IMR-90 (cell line): ENCODE measurements at regions not wholly inside any gene's neighbourhood (a gene's known extent, or its start where the extent isn't known, plus 50 kb on each side); places are given as distances from the start of the nearest gene placed in this dataset.

Source experiments
- ATAC-seq: fragments of 200-7000 bp; cut with Tn5 transposase; 2 replicates; pipeline ENCODE4 v1.9.1; 2020; ENCODE audit warnings: low read depth, mild to moderate bottlenecking, moderate library complexity
- BruUV-seq: library from RNA; stranded (reverse); fragments of 400-500 nt; replicated peaks from 2 replicates; lab custom pipeline; 2021; lab: Mats Ljungman, UMichigan
- CTCF ChIA-PET: fragments of 300-600 bp; formaldehyde crosslinking; extraction: SDS; loops from one replicate; lab custom pipeline; 2021; ENCODE audit warnings: antibody characterized with exemption; lab: Yijun Ruan, JAX
- POLR2A ChIA-PET: fragments of 300-600 bp; sonication (Branson Sonifier 250); formaldehyde crosslinking; loops from one replicate; lab custom pipeline; 2022; ENCODE audit warnings: antibody characterized with exemption; ENCODE audit not compliant: unreplicated experiment; lab: Charles Lee
- DNase-seq: peaks from one replicate; pipeline ENCODE4 v3.0.0; 2013
- H2AFZ ChIP-seq: replicated peaks from 2 replicates; pipeline ENCODE3; 2013; ENCODE audit warnings: low read length, mild to moderate bottlenecking; ENCODE audit not compliant: poor library complexity
- H2AK5ac ChIP-seq: 2 replicates; pipeline ENCODE4 v1.6.1; 2013; ENCODE audit warnings: low read depth, low read length, inconsistent platforms
- H2AK9ac ChIP-seq: replicated peaks from 2 replicates; pipeline ENCODE3; 2013; ENCODE audit warnings: mild to moderate bottlenecking, low read depth, low read length, moderate library complexity; ENCODE audit not compliant: poor library complexity
- H2BK120ac ChIP-seq: 2 replicates; pipeline ENCODE4 v1.6.1; 2013; ENCODE audit warnings: low read depth, low read length, inconsistent platforms
- H2BK15ac ChIP-seq: 3 replicates; pipeline ENCODE4 v1.6.1; 2013; ENCODE audit warnings: low read depth, low read length, inconsistent platforms
- H2BK20ac ChIP-seq: 2 replicates; pipeline ENCODE4 v1.6.1; 2013; ENCODE audit warnings: low read depth, mild to moderate bottlenecking, inconsistent platforms, low read length, moderate library complexity
- H2BK5ac ChIP-seq: 2 replicates; pipeline ENCODE4 v1.6.1; 2013; ENCODE audit warnings: mild to moderate bottlenecking, low read depth, low read length, inconsistent platforms; ENCODE audit not compliant: poor library complexity, severe bottlenecking
- H3K14ac ChIP-seq: replicated peaks from 2 replicates; pipeline ENCODE4 v1.6.1; 2013; ENCODE audit warnings: low read depth, low read length, inconsistent platforms
- H3K18ac ChIP-seq: 2 replicates; pipeline ENCODE4 v1.6.1; 2013; ENCODE audit warnings: low read depth, low read length, control low read depth
- H3K23ac ChIP-seq: 2 replicates; pipeline ENCODE4 v1.6.1; 2013; ENCODE audit warnings: low read depth, low read length, inconsistent platforms
- H3K27ac ChIP-seq: 2 replicates; pipeline ENCODE4 v1.5.1; 2013; ENCODE audit warnings: mild to moderate bottlenecking, control low read depth, low read length; ENCODE audit not compliant: insufficient read depth
- H3K27me3 ChIP-seq: 2 replicates; pipeline ENCODE4 v1.6.1; 2013; ENCODE audit warnings: low read length; ENCODE audit not compliant: control insufficient read depth, insufficient read depth
- H3K36me3 ChIP-seq: 2 replicates; pipeline ENCODE4 v1.6.1; 2013; ENCODE audit warnings: low read length, mixed read lengths; ENCODE audit not compliant: control insufficient read depth, insufficient read depth
- H3K4ac ChIP-seq: 2 replicates; pipeline ENCODE4 v1.6.1; 2013; ENCODE audit warnings: low read depth, low read length, inconsistent platforms
- H3K4me1 ChIP-seq: 2 replicates; pipeline ENCODE4 v1.6.1; 2013; ENCODE audit warnings: low read length, mixed read lengths; ENCODE audit not compliant: control insufficient read depth, insufficient read depth
- H3K4me2 ChIP-seq: 2 replicates; pipeline ENCODE4 v1.6.1; 2013; ENCODE audit warnings: low read depth, mild to moderate bottlenecking, control low read depth, low read length, moderate library complexity
- H3K4me3 ChIP-seq: 2 replicates; pipeline ENCODE4 v1.5.1; 2013; ENCODE audit warnings: low read depth, mild to moderate bottlenecking, control low read depth, low read length, moderate library complexity; ENCODE audit not compliant: insufficient read depth
- H3K56ac ChIP-seq: 2 replicates; pipeline ENCODE4 v1.6.1; 2013; ENCODE audit warnings: low read length, inconsistent platforms; ENCODE audit not compliant: insufficient read depth; ENCODE audit errors: extremely low read depth
- H3K79me1 ChIP-seq, 2 experiments: 2 replicates each; pipeline ENCODE4 v1.6.1; 2013; ENCODE audit warnings: low read length in 2 of 2, inconsistent platforms in 1 of 2, low read depth in 1 of 2
- H3K9ac ChIP-seq: 2 replicates; pipeline ENCODE4 v1.6.1; 2013; ENCODE audit warnings: low read depth, low read length, control low read depth
- H3K9me1 ChIP-seq: 2 replicates; pipeline ENCODE4 v1.6.1; 2013; ENCODE audit warnings: low read length, inconsistent platforms; ENCODE audit not compliant: insufficient read depth
- H3K9me3 ChIP-seq: 2 replicates; pipeline ENCODE4 v1.6.1; 2013; ENCODE audit warnings: low read length; ENCODE audit not compliant: control insufficient read depth, insufficient read depth
- H4K20me1 ChIP-seq: 2 replicates; pipeline ENCODE4 v1.6.1; 2013; ENCODE audit warnings: low read length, inconsistent platforms; ENCODE audit not compliant: insufficient read depth
- H4K5ac ChIP-seq: 2 replicates; pipeline ENCODE4 v1.6.1; 2013; ENCODE audit warnings: mild to moderate bottlenecking, low read depth, low read length, control low read depth
- H4K8ac ChIP-seq, 2 experiments: 2 replicates each; pipeline ENCODE4 v1.6.1; 2013; ENCODE audit warnings: low read depth in 2 of 2, low read length in 2 of 2, control low read depth in 1 of 2, inconsistent platforms in 1 of 2
- H4K91ac ChIP-seq: 2 replicates; pipeline ENCODE4 v1.6.1; 2013; ENCODE audit warnings: low read depth, low read length, inconsistent platforms; ENCODE audit not compliant: insufficient read depth
- BHLHE40 ChIP-seq: fragments of 150-350 bp; IDR thresholded peaks from 2 replicates; pipeline ENCODE4 v1.6.1; 2016; ENCODE audit warnings: mild to moderate bottlenecking, low read depth, low read length
- CEBPB ChIP-seq: IDR thresholded peaks from 2 replicates; pipeline ENCODE4 v1.6.1; 2012; ENCODE audit warnings: low read depth, low read length, improper control_type of control experiment
- CHD1 ChIP-seq: IDR thresholded peaks from 2 replicates; pipeline ENCODE4 v1.6.1; 2012; ENCODE audit warnings: low read depth, low read length, improper control_type of control experiment
- CTCF ChIP-seq: conservative IDR thresholded peaks from 2 replicates; pipeline ENCODE4 v1.5.1; 2012; ENCODE audit warnings: mild to moderate bottlenecking, low read depth, low read length, improper control_type of control experiment
- ELK1 ChIP-seq: fragments of 150-350 bp; IDR thresholded peaks from 2 replicates; pipeline ENCODE4 v1.6.1; 2016; ENCODE audit warnings: low read depth, mild to moderate bottlenecking, low read length, moderate library complexity, borderline replicate concordance
- FOS ChIP-seq: fragments of 150-350 bp; IDR thresholded peaks from 2 replicates; pipeline ENCODE4 v1.6.1; 2016; ENCODE audit warnings: low read depth, low read length
- MAFK ChIP-seq: IDR thresholded peaks from 2 replicates; pipeline ENCODE4 v1.6.1; 2012; ENCODE audit warnings: low read depth, low read length, improper control_type of control experiment
- MAZ ChIP-seq: IDR thresholded peaks from 2 replicates; pipeline ENCODE4 v1.6.1; 2012; ENCODE audit warnings: low read depth, mild to moderate bottlenecking, low read length, improper control_type of control experiment, moderate library complexity, borderline replicate concordance
- MXI1 ChIP-seq: IDR thresholded peaks from 2 replicates; pipeline ENCODE4 v1.6.1; 2012; ENCODE audit warnings: low read depth, mild to moderate bottlenecking, low read length, moderate library complexity, borderline replicate concordance
- NFE2L2 ChIP-seq: fragments of 150-350 bp; IDR thresholded peaks from 2 replicates; pipeline ENCODE4 v1.6.1; 2016; ENCODE audit warnings: low read depth, mild to moderate bottlenecking, low read length
- POLR2A ChIP-seq: IDR thresholded peaks from 2 replicates; pipeline ENCODE4 v1.6.1; 2012; ENCODE audit warnings: mild to moderate bottlenecking, low read depth, low read length
- RAD21 ChIP-seq: IDR thresholded peaks from 2 replicates; pipeline ENCODE4 v1.6.1; 2012; ENCODE audit warnings: low read length, improper control_type of control experiment
- RCOR1 ChIP-seq: IDR thresholded peaks from 2 replicates; pipeline ENCODE4 v1.6.1; 2012; ENCODE audit warnings: mild to moderate bottlenecking, low read length, improper control_type of control experiment; ENCODE audit not compliant: insufficient replicate concordance
- RFX5 ChIP-seq: IDR thresholded peaks from 2 replicates; pipeline ENCODE4 v1.8.0; 2012; ENCODE audit warnings: low read depth, mild to moderate bottlenecking, low read length, moderate library complexity
- SMC3 ChIP-seq: fragments of 150-350 bp; IDR thresholded peaks from 2 replicates; pipeline ENCODE4 v1.6.1; 2016; ENCODE audit warnings: low read depth, mild to moderate bottlenecking, antibody characterized with exemption, low read length, moderate library complexity
- USF2 ChIP-seq: fragments of 150-350 bp; IDR thresholded peaks from 2 replicates; pipeline ENCODE4 v1.6.1; 2017; ENCODE audit warnings: mild to moderate bottlenecking, antibody characterized with exemption, low read length, low read depth
- WGBS, 2 experiments: methylation state at CpG; one replicate each; pipeline versions ENCODE4 v1.1.5 to v1.1.7; 2013; ENCODE audit warnings: missing lambda C conversion rate in 2 of 2; ENCODE audit not compliant: insufficient read length in 1 of 2; ENCODE audit errors: extremely low coverage in 2 of 2; 5-methylcytosine and 5-hydroxymethylcytosine counted together
- dilution Hi-C: fragments of 300-500 bp; cut with HindIII; formaldehyde crosslinking; loops from one replicate; pipeline ENCODE4 v1.14.3; 2018; ENCODE audit warnings: low sequenced_read_pairs; ENCODE audit not compliant: unreplicated experiment
- in situ Hi-C: fragments of 300-500 bp; cut with MboI; formaldehyde crosslinking; loops from 3 replicates; pipeline ENCODE4 v1.14.3; 2019; ENCODE audit warnings: low sequenced_read_pairs, inconsistent platforms, mixed read lengths
- intact Hi-C: fragments of 100-400 bp; cut with micrococcal nuclease; formaldehyde crosslinking; loops from 2 replicates; pipeline ENCODE4 v1.10.0; 2022

GRCh38 chr9:3769646-3770045 lies 243.8 kb upstream of the RFX3 start:
- in situ Hi-C loops: no loop called here
- Histone ChIP-seq H3K4me2 (no peak overlapping the region), H4K5ac (no peak overlapping the region), H2BK20ac (peak overlapping the region; percentile 3; the same call in 1 of the 2 replicates), H3K4me3 (no peak overlapping the region), H4K91ac (no peak overlapping the region), H3K9ac (no peak overlapping the region), H3K14ac (no peak overlapping the region), H3K9me3 (no peaks in the 10 kb centered on the region), H3K23ac (no peak overlapping the region), H3K56ac (no peak overlapping the region), H3K9me1 (no peaks in the 10 kb centered on the region), H2AK5ac (no peak overlapping the region), H2BK15ac (no peak overlapping the region), H2BK120ac (no peak overlapping the region), H3K27me3 (peaks cover 1% of the 10 kb centered on the region; the same call in 1 of the 2 replicates), H3K79me1 (no peaks in the 10 kb centered on the region), H3K4ac (no peak overlapping the region), H2BK5ac (no peak overlapping the region), H2AFZ (no peak overlapping the region), H3K27ac (no peak overlapping the region), H4K20me1 (no peaks in the 10 kb centered on the region), H4K8ac (no peak overlapping the region), H3K4me1 (no peaks in the 10 kb centered on the region), H3K18ac (no peak overlapping the region), H3K36me3 (no peaks in the 10 kb centered on the region), H2AK9ac (no peak overlapping the region)
- intact Hi-C loops: loop anchor here (10.0 kb wide), 1 partner anchor 65 kb away; no protein-coding TSS in a partner anchor
- no TSS peak for BruUV-seq
- dilution Hi-C loops: no loop called here
- no CpG with 5 or more reads among the region's 4 CpGs for WGBS, 2 experiments
- TF ChIP-seq MXI1 (no peak), MAZ (no peak), ELK1 (no peak), CHD1 (no peak), CTCF (no peak), MAFK (no peak), USF2 (no peak), BHLHE40 (no peak), RCOR1 (no peak), FOS (no peak), SMC3 (no peak), CEBPB (no peak), NFE2L2 (no peak), RAD21 (no peak), POLR2A (no peak), RFX5 (no peak)
- DNase-seq: no peak
- POLR2A ChIA-PET: no interaction called here
- ATAC-seq: no peak
- CTCF ChIA-PET: no interaction called here
